SK-N-SH (cell line): ENCODE measurements at regions not wholly inside any gene's neighbourhood (a gene's known extent, or its start where the extent isn't known, plus 50 kb on each side); places are given as distances from the start of the nearest gene placed in this dataset.
"Not testable (repeated sequence)": the region's sequence is repeated elsewhere in the genome, so short reads cannot be mapped to it uniquely, and the experiment has no call there.

Experiments
- CTCF ChIP-seq: fragments of 200-600 bp; sonication (generic); IDR thresholded peaks from 2 replicates; pipeline ENCODE4 v1.6.1; 2017; ENCODE audit warnings: antibody characterized with exemption, mild to moderate bottlenecking, moderate library complexity
- FOXM1 ChIP-seq: IDR thresholded peaks from 2 replicates; pipeline ENCODE4 v1.4.0; 2012; ENCODE audit warnings: low read depth, mild to moderate bottlenecking
- MAX ChIP-seq: IDR thresholded peaks from 2 replicates; pipeline ENCODE4 v1.4.0; 2012; ENCODE audit warnings: low read depth
- POLR2AphosphoS5 ChIP-seq: IDR thresholded peaks from 2 replicates; pipeline ENCODE4 v1.6.1; 2012; ENCODE audit warnings: low read depth, low read length
- USF1 ChIP-seq: IDR thresholded peaks from 2 replicates; pipeline ENCODE4 v1.4.0; 2012; ENCODE audit warnings: low read depth, borderline replicate concordance

GRCh38 chr16:24665942-24666341 lies 63.5 kb upstream of the TNRC6A start:
- not testable (repeated sequence) for TF ChIP-seq USF1, MAX, POLR2AphosphoS5, CTCF, FOXM1
